K562 (cell line): ENCODE measurements at regions not wholly inside any gene's neighbourhood (a gene's known extent, or its start where the extent isn't known, plus 50 kb on each side); places are given as distances from the start of the nearest gene placed in this dataset.

Experiments
- ATF1 ChIP-seq, 2 experiments: fragments of 450-650 bp in 1 of 2; IDR thresholded peaks; 2 replicates each; pipeline ENCODE4 v1.6.1; 2016; ENCODE audit warnings: missing compliant biosample characterization in 1 of 2, missing genetic modification characterization in 1 of 2
- ATF7 ChIP-seq: fragments of 450-650 bp; IDR thresholded peaks from 2 replicates; pipeline ENCODE4 v1.7.1; 2014; ENCODE audit warnings: mild to moderate bottlenecking, moderate library complexity
- CBFA2T3 ChIP-seq: fragments of 450-650 bp; IDR thresholded peaks from 2 replicates; pipeline ENCODE4 v1.6.1; 2017
- CTBP1 ChIP-seq: fragments of 450-650 bp; IDR thresholded peaks from 2 replicates; pipeline ENCODE4 v1.6.1; 2016; ENCODE audit warnings: borderline replicate concordance
- DMBX1 ChIP-seq: fragments of 250-450 bp; sonication (Bioruptor Pico); IDR thresholded peaks from 2 replicates; pipeline ENCODE4 v1.8.0; 2022; ENCODE audit warnings: inconsistent platforms, mild to moderate bottlenecking, moderate library complexity, borderline replicate concordance
- DPF2 ChIP-seq: fragments of 450-650 bp; IDR thresholded peaks from 2 replicates; pipeline ENCODE4 v1.6.1; 2016
- EP400 ChIP-seq: fragments of 450-650 bp; IDR thresholded peaks from 2 replicates; pipeline ENCODE4 v1.6.1; 2017; ENCODE audit warnings: antibody characterized with exemption, mild to moderate bottlenecking, moderate library complexity
- ERF ChIP-seq: fragments of 450-650 bp; formaldehyde crosslinking; IDR thresholded peaks from 2 replicates; pipeline ENCODE4 v1.4.0; 2020; ENCODE audit warnings: mild to moderate bottlenecking, mixed read lengths
- ESRRB ChIP-seq: fragments of 250-450 bp; sonication (Bioruptor Pico); IDR thresholded peaks from 2 replicates; pipeline ENCODE4 v1.5.0; 2020; ENCODE audit warnings: mild to moderate bottlenecking, moderate library complexity, borderline replicate concordance
- GATAD2B ChIP-seq: fragments of 450-650 bp; IDR thresholded peaks from 2 replicates; pipeline ENCODE4 v1.6.1; 2017; ENCODE audit warnings: mild to moderate bottlenecking, borderline replicate concordance
- JUN ChIP-seq, 2 experiments: sonication (generic) in 1 of 2; formaldehyde crosslinking in 1 of 2; IDR thresholded peaks; 2 replicates each; pipeline versions ENCODE4 v1.6.1 to v1.8.0; 2012 to 2022; ENCODE audit warnings: borderline replicate concordance in 2 of 2, mild to moderate bottlenecking in 2 of 2, improper control_type of control experiment in 1 of 2, low read depth in 1 of 2, low read length in 1 of 2, missing genetic modification reagents in 1 of 2
- JUND ChIP-seq, 2 experiments: IDR thresholded peaks; 2 replicates in 1 of 2; 3 replicates in 1 of 2; pipeline ENCODE4 v1.6.1; 2011; ENCODE audit warnings: borderline replicate concordance in 2 of 2, low read depth in 2 of 2, low read length in 2 of 2, improper control_type of control experiment in 1 of 2, missing biosample characterization in 1 of 2, missing genetic modification characterization in 1 of 2, missing genetic modification reagents in 1 of 2
- KAT7 ChIP-seq: sonication (generic); formaldehyde crosslinking; IDR thresholded peaks from 2 replicates; pipeline ENCODE4 v1.8.0; 2022; ENCODE audit warnings: missing genetic modification reagents, mild to moderate bottlenecking, borderline replicate concordance
- NR3C1 ChIP-seq: sonication (generic); formaldehyde crosslinking; IDR thresholded peaks from 2 replicates; pipeline ENCODE4 v1.8.1; 2022; ENCODE audit warnings: missing genetic modification reagents
- OTX1 ChIP-seq: fragments of 450-650 bp; formaldehyde crosslinking; IDR thresholded peaks from 2 replicates; pipeline ENCODE4 v1.4.0; 2022; ENCODE audit warnings: mild to moderate bottlenecking
- PYGO2 ChIP-seq: fragments of 450-650 bp; IDR thresholded peaks from 2 replicates; pipeline ENCODE4 v1.6.1; 2016; ENCODE audit warnings: mild to moderate bottlenecking, missing genetic modification characterization, moderate library complexity, missing compliant biosample characterization
- RBBP5 ChIP-seq: fragments of 200-600 bp; sonication (generic); IDR thresholded peaks from 2 replicates; pipeline ENCODE4 v1.6.1; 2012; ENCODE audit warnings: borderline replicate concordance, mild to moderate bottlenecking, low read length, control low read depth, inconsistent platforms; ENCODE audit not compliant: insufficient read depth, poor library complexity, severe bottlenecking
- RBM39 ChIP-seq: fragments of 200-400 bp; formaldehyde crosslinking; optimal IDR thresholded peaks from 2 replicates; pipeline ENCODE3; 2018; ENCODE audit warnings: low read depth, low read length
- SNIP1 ChIP-seq: fragments of 450-650 bp; IDR thresholded peaks from 2 replicates; pipeline ENCODE4 v1.7.1; 2017; ENCODE audit warnings: low read depth, mild to moderate bottlenecking
- TFAP4 ChIP-seq: sonication (generic); formaldehyde crosslinking; IDR thresholded peaks from 2 replicates; pipeline ENCODE4 v1.8.0; 2022; ENCODE audit warnings: missing genetic modification reagents, mild to moderate bottlenecking, moderate library complexity, borderline replicate concordance
- THRAP3 ChIP-seq: fragments of 450-650 bp; IDR thresholded peaks from 2 replicates; pipeline ENCODE4 v1.6.1; 2016; ENCODE audit warnings: mild to moderate bottlenecking, inconsistent platforms, borderline replicate concordance
- TRIM25 ChIP-seq: fragments of 450-650 bp; IDR thresholded peaks from 2 replicates; pipeline ENCODE4 v1.7.0; 2016; ENCODE audit warnings: borderline replicate concordance
- XRCC5 ChIP-seq: fragments of 200-400 bp; formaldehyde crosslinking; IDR thresholded peaks from 2 replicates; pipeline ENCODE4 v1.6.1; 2017; ENCODE audit warnings: low read depth, mild to moderate bottlenecking, low read length
- ZNF133 ChIP-seq: fragments of 250-450 bp; sonication (Bioruptor Pico); IDR thresholded peaks from 2 replicates; pipeline ENCODE4 v1.4.0; 2020; ENCODE audit warnings: mild to moderate bottlenecking
- ZNF699 ChIP-seq: fragments of 250-450 bp; sonication (Bioruptor Pico); IDR thresholded peaks from 2 replicates; pipeline ENCODE4 v1.8.0; 2021; ENCODE audit warnings: mild to moderate bottlenecking, moderate library complexity; ENCODE audit not compliant: insufficient replicate concordance
- TF ChIP-seq, protein P1 (sequence below), 2 experiments: fragments of 450-650 bp in 1 of 2; sonication (generic) in 1 of 2; formaldehyde crosslinking; conservative IDR thresholded peaks; 2 replicates each; pipeline versions ENCODE4 v1.4.0 to v1.8.1; 2020 to 2022; ENCODE audit warnings: mild to moderate bottlenecking in 1 of 2, missing genetic modification reagents in 1 of 2

GRCh38 chr4:14856062-14856933, 146.0 kb upstream of the CPEB2 start (continued):
- TF ChIP-seq, protein P1, sequence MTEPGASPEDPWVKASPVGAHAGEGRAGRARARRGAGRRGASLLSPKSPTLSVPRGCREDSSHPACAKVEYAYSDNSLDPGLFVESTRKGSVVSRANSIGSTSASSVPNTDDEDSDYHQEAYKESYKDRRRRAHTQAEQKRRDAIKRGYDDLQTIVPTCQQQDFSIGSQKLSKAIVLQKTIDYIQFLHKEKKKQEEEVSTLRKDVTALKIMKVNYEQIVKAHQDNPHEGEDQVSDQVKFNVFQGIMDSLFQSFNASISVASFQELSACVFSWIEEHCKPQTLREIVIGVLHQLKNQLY (CRISPR knock-in tag; conservative IDR thresholded peaks at IDR 0.05) = no peak
- TF ChIP-seq SNIP1 (no peak), XRCC5 (no peak), EP400 (no peak), ATF1 (CRISPR knock-in tag; IDR thresholded peaks at IDR 0.05) (no peak), ATF1 (tag; IDR thresholded peaks at IDR 0.05) (peak; percentile 88), ZNF133 (CRISPR knock-in tag) (no peak), KAT7 (CRISPR knock-in tag) (no peak), JUND (IDR thresholded peaks at IDR 0.05; ENCODE audit: borderline replicate concordance, low read depth, low read length) (peak; percentile 98), JUND (tag; IDR thresholded peaks at IDR 0.05; ENCODE audit: borderline replicate concordance, low read depth, low read length) (peak; percentile 98), ESRRB (CRISPR knock-in tag) (no peak), DPF2 (peak; percentile 84), RBBP5 (no peak), ZNF699 (CRISPR knock-in tag) (no peak), JUN (IDR thresholded peaks at IDR 0.05; ENCODE audit: borderline replicate concordance, low read depth, low read length) (peak; percentile 93), JUN (CRISPR knock-in tag; IDR thresholded peaks at IDR 0.05; ENCODE audit: borderline replicate concordance) (no peak), ERF (no peak), OTX1 (CRISPR knock-in tag) (no peak), NR3C1 (no peak), GATAD2B (no peak), PYGO2 (tag) (no peak), RBM39 (no peak), ATF7 (peak; percentile 73; the same call in 1 of the 2 replicates), CTBP1 (peak; percentile 27; the same call in 1 of the 2 replicates), TFAP4 (no peak), DMBX1 (CRISPR knock-in tag) (no peak), CBFA2T3 (no peak), THRAP3 (no peak), TRIM25 (no peak)
